ENCODE measurements at regions not wholly inside any gene's neighbourhood (a gene's known extent, or its start where the extent isn't known, plus 50 kb on each side); places are given as distances from the start of the nearest gene placed in this dataset.

- peaks cover under 1% of the 10 kb centered on the region for H3K36me3 Mint-ChIP-seq (ENCODE audit: low read depth)
- H3K4me1 Mint-ChIP-seq, result no peaks in the 10 kb centered on the region
- TF ChIP-seq CTCF (IDR thresholded peaks at IDR 0.05; ENCODE audit: unreplicated experiment in 3 of 3), result no peak
- H3K9me3 Mint-ChIP-seq, result peaks cover 43% of the 10 kb centered on the region
- H3K4me3 Mint-ChIP-seq, result no peak overlapping the region
- H3K27ac Mint-ChIP-seq, result no peak overlapping the region
- H3K27me3 Mint-ChIP-seq (ENCODE audit: low read depth), result no peaks in the 10 kb centered on the region
These were observed 443.2 kb upstream of the FRG1 start for GRCh38 chr4:189497516-189497915.

- no peak overlapping the region for H3K27ac Mint-ChIP-seq
- H3K9me3 Mint-ChIP-seq, result peaks cover 39% of the 10 kb centered on the region
- H3K36me3 Mint-ChIP-seq (ENCODE audit: low read depth), result no peaks in the 10 kb centered on the region
- H3K4me3 Mint-ChIP-seq, result no peak overlapping the region
- TF ChIP-seq CTCF (IDR thresholded peaks at IDR 0.05; ENCODE audit: unreplicated experiment in 3 of 3), result no peak
- H3K4me1 Mint-ChIP-seq, result no peaks in the 10 kb centered on the region
- no peaks in the 10 kb centered on the region for H3K27me3 Mint-ChIP-seq (ENCODE audit: low read depth)
These were observed 442.7 kb upstream of the FRG1 start for GRCh38 chr4:189497996-189498395.

GRCh38 chr4:189498457-189498856, 442.2 kb upstream of the FRG1 start:
- Mint-ChIP-seq H3K4me1 (no peaks in the 10 kb centered on the region), H3K36me3 (ENCODE audit: low read depth) (no peaks in the 10 kb centered on the region), H3K9me3 (peaks cover 36% of the 10 kb centered on the region), H3K27me3 (ENCODE audit: low read depth) (no peaks in the 10 kb centered on the region), H3K27ac (no peak overlapping the region), H3K4me3 (no peak overlapping the region)
- no peak for TF ChIP-seq CTCF (IDR thresholded peaks at IDR 0.05; ENCODE audit: unreplicated experiment in 3 of 3)

GRCh38 chr4:189499696-189500095, 441.0 kb upstream of the FRG1 start:
- Mint-ChIP-seq H3K9me3 (peaks cover 35% of the 10 kb centered on the region), H3K36me3 (ENCODE audit: low read depth) (no peaks in the 10 kb centered on the region), H3K27me3 (ENCODE audit: low read depth) (no peaks in the 10 kb centered on the region), H3K4me3 (no peak overlapping the region), H3K27ac (no peak overlapping the region), H3K4me1 (no peaks in the 10 kb centered on the region)
- no peak for TF ChIP-seq CTCF (IDR thresholded peaks at IDR 0.05; ENCODE audit: unreplicated experiment in 3 of 3)

- H3K4me1 Mint-ChIP-seq, result no peaks in the 10 kb centered on the region
- no peak overlapping the region for H3K27ac Mint-ChIP-seq
- TF ChIP-seq CTCF (IDR thresholded peaks at IDR 0.05; ENCODE audit: unreplicated experiment in 3 of 3), result no peak
- H3K36me3 Mint-ChIP-seq (ENCODE audit: low read depth), result no peaks in the 10 kb centered on the region
- no peaks in the 10 kb centered on the region for H3K27me3 Mint-ChIP-seq (ENCODE audit: low read depth)
- peaks cover 36% of the 10 kb centered on the region for H3K9me3 Mint-ChIP-seq
- H3K4me3 Mint-ChIP-seq, result no peak overlapping the region
These were observed 439.7 kb upstream of the FRG1 start for GRCh38 chr4:189500970-189501369.

GRCh38 chr4:189502841-189503435, 437.7 kb upstream of the FRG1 start:
- H3K9me3 Mint-ChIP-seq, result peaks cover 27% of the 10 kb centered on the region
- no peak overlapping the region for H3K27ac Mint-ChIP-seq
- no peaks in the 10 kb centered on the region for H3K27me3 Mint-ChIP-seq (ENCODE audit: low read depth)
- no peak for TF ChIP-seq CTCF (IDR thresholded peaks at IDR 0.05; ENCODE audit: unreplicated experiment in 3 of 3)
- no peak overlapping the region for H3K4me3 Mint-ChIP-seq
- H3K36me3 Mint-ChIP-seq (ENCODE audit: low read depth), result no peaks in the 10 kb centered on the region
- no peaks in the 10 kb centered on the region for H3K4me1 Mint-ChIP-seq

All from nephron (organoid).